Mesendoderm (in vitro differentiated cells): ENCODE measurements at regions not wholly inside any gene's neighbourhood (a gene's known extent, or its start where the extent isn't known, plus 50 kb on each side); places are given as distances from the start of the nearest gene placed in this dataset.

Source experiments
- DNase-seq: peaks from one replicate; pipeline ENCODE4 v3.0.0; 2013
- H2AK5ac ChIP-seq: 2 replicates; pipeline ENCODE4 v1.6.1; 2013; ENCODE audit warnings: low read length, inconsistent platforms
- H2BK120ac ChIP-seq: 2 replicates; pipeline ENCODE4 v1.6.1; 2013; ENCODE audit warnings: low read depth, mild to moderate bottlenecking, low read length, moderate library complexity, mixed read lengths
- H2BK15ac ChIP-seq: replicated peaks from 2 replicates; pipeline ENCODE4 v1.6.1; 2013; ENCODE audit warnings: low read depth, mild to moderate bottlenecking, moderate library complexity
- H2BK5ac ChIP-seq: 2 replicates; pipeline ENCODE4 v1.6.1; 2013; ENCODE audit warnings: low read length, inconsistent platforms
- H3K18ac ChIP-seq: 2 replicates; pipeline ENCODE4 v1.6.1; 2013; ENCODE audit warnings: mild to moderate bottlenecking, low read length, mixed read lengths
- H3K23ac ChIP-seq: one replicate; pipeline ENCODE4 v1.6.1; 2013; ENCODE audit warnings: low read length
- H3K27ac ChIP-seq: 2 replicates; pipeline ENCODE4 v1.5.1; 2013; ENCODE audit warnings: low read depth, mild to moderate bottlenecking, inconsistent platforms, low read length, moderate library complexity
- H3K27me3 ChIP-seq: 2 replicates; pipeline ENCODE4 v1.6.1; 2013; ENCODE audit warnings: low read length, control low read depth, mild to moderate bottlenecking, inconsistent platforms; ENCODE audit not compliant: insufficient read depth, poor library complexity
- H3K36me3 ChIP-seq: 2 replicates; pipeline ENCODE4 v1.6.1; 2013; ENCODE audit warnings: low read length, inconsistent platforms; ENCODE audit not compliant: control insufficient read depth, insufficient read depth
- H3K4ac ChIP-seq: one replicate; pipeline ENCODE4 v1.6.1; 2013; ENCODE audit warnings: low read depth, mild to moderate bottlenecking, low read length, moderate library complexity
- H3K4me1 ChIP-seq: 2 replicates; pipeline ENCODE4 v1.6.1; 2013; ENCODE audit warnings: low read depth, low read length, inconsistent platforms; ENCODE audit not compliant: control insufficient read depth
- H3K4me2 ChIP-seq: 2 replicates; pipeline ENCODE4 v1.6.1; 2013; ENCODE audit warnings: low read length
- H3K4me3 ChIP-seq: 2 replicates; pipeline ENCODE4 v1.5.1; 2013; ENCODE audit warnings: mild to moderate bottlenecking, low read length
- H3K56ac ChIP-seq: one replicate; pipeline ENCODE4 v1.6.1; 2013; ENCODE audit warnings: low read length
- H3K79me1 ChIP-seq: 2 replicates; pipeline ENCODE4 v1.6.1; 2013; ENCODE audit warnings: low read length, inconsistent platforms
- H3K79me2 ChIP-seq: 2 replicates; pipeline ENCODE4 v1.6.1; 2013; ENCODE audit warnings: mild to moderate bottlenecking, low read length; ENCODE audit not compliant: control insufficient read depth, insufficient read depth
- H3K9ac ChIP-seq: 2 replicates; pipeline ENCODE4 v1.6.1; 2013; ENCODE audit warnings: low read length, inconsistent platforms
- H4K5ac ChIP-seq: one replicate; pipeline ENCODE4 v1.6.1; 2013; ENCODE audit warnings: low read length
- H4K8ac ChIP-seq: one replicate; pipeline ENCODE4 v1.6.1; 2013; ENCODE audit warnings: low read depth, mild to moderate bottlenecking, control low read depth, low read length, moderate library complexity
- WGBS: extraction: QIAGEN DNeasy Blood & Tissue Kit; methylation state at CpG from one replicate; pipeline ENCODE4 v1.1.7; 2013; ENCODE audit warnings: low lambda C conversion rate, missing lambda C conversion rate; ENCODE audit not compliant: insufficient coverage; ENCODE audit errors: extremely low coverage; 5-methylcytosine and 5-hydroxymethylcytosine counted together

- Histone ChIP-seq H3K4me1 (peaks cover 3% of the 10 kb centered on the region), H2AK5ac (no peak overlapping the region), H3K56ac (no peak overlapping the region), H3K79me2 (no peaks in the 10 kb centered on the region), H4K5ac (no peak overlapping the region), H3K9ac (no peak overlapping the region), H3K23ac (no peak overlapping the region), H2BK5ac (no peak overlapping the region), H4K8ac (no peak overlapping the region), H3K4ac (no peak overlapping the region), H3K27ac (no peak overlapping the region), H3K36me3 (no peaks in the 10 kb centered on the region), H3K79me1 (no peaks in the 10 kb centered on the region), H3K27me3 (no peaks in the 10 kb centered on the region), H3K4me3 (no peak overlapping the region), H2BK15ac (no peak overlapping the region), H2BK120ac (no peak overlapping the region), H3K4me2 (no peak overlapping the region), H3K18ac (no peak overlapping the region)
- DNase-seq, result no peak
- WGBS, result no CpG with 5 or more reads among the region's 10 CpGs
Observed at GRCh38 chr1:234718496-234719453, 108.8 kb upstream of the IRF2BP2 start.

GRCh38 chr1:234716908-234717375 is 107.0 kb upstream of the IRF2BP2 start:
- no CpG with 5 or more reads among the region's 15 CpGs for WGBS
- no peak overlapping the region for H2BK120ac ChIP-seq
- H3K23ac ChIP-seq, result no peak overlapping the region
- no peak overlapping the region for H4K5ac ChIP-seq
- no peak overlapping the region for H3K27ac ChIP-seq
- no peak overlapping the region for H3K4me2 ChIP-seq
- no peak overlapping the region for H4K8ac ChIP-seq
- H3K4ac ChIP-seq, result no peak overlapping the region
- H3K27me3 ChIP-seq, result no peaks in the 10 kb centered on the region
- H2BK5ac ChIP-seq, result no peak overlapping the region
- H2AK5ac ChIP-seq, result no peak overlapping the region
- H3K4me3 ChIP-seq, result no peak overlapping the region
- H3K56ac ChIP-seq, result no peak overlapping the region
- H3K18ac ChIP-seq, result no peak overlapping the region
- no peak overlapping the region for H3K9ac ChIP-seq
- DNase-seq, result no peak
- H3K36me3 ChIP-seq, result no peaks in the 10 kb centered on the region
- H3K4me1 ChIP-seq, result no peaks in the 10 kb centered on the region
- H3K79me2 ChIP-seq, result no peaks in the 10 kb centered on the region
- H3K79me1 ChIP-seq, result no peaks in the 10 kb centered on the region
- H2BK15ac ChIP-seq, result no peak overlapping the region

- no peak overlapping the region for H4K8ac ChIP-seq
- no peaks in the 10 kb centered on the region for H3K27me3 ChIP-seq
- H3K4me3 ChIP-seq, result no peak overlapping the region
- no peak overlapping the region for H4K5ac ChIP-seq
- no peak overlapping the region for H3K18ac ChIP-seq
- no peak overlapping the region for H2AK5ac ChIP-seq
- DNase-seq, result no peak
- no peak overlapping the region for H3K4me2 ChIP-seq
- H2BK120ac ChIP-seq, result no peak overlapping the region
- no peak overlapping the region for H2BK15ac ChIP-seq
- H3K79me2 ChIP-seq, result no peaks in the 10 kb centered on the region
- no peak overlapping the region for H3K4ac ChIP-seq
- no peak overlapping the region for H2BK5ac ChIP-seq
- no peak overlapping the region for H3K56ac ChIP-seq
- no peaks in the 10 kb centered on the region for H3K4me1 ChIP-seq
- WGBS, result no CpG with 5 or more reads among the region's 10 CpGs
- no peak overlapping the region for H3K23ac ChIP-seq
- H3K79me1 ChIP-seq, result no peaks in the 10 kb centered on the region
- H3K9ac ChIP-seq, result no peak overlapping the region
- H3K27ac ChIP-seq, result no peak overlapping the region
- no peaks in the 10 kb centered on the region for H3K36me3 ChIP-seq
Observed at GRCh38 chr1:234715252-234716014, 105.5 kb upstream of the IRF2BP2 start.

- no peaks in the 10 kb centered on the region for H3K36me3 ChIP-seq
- DNase-seq, result no peak
- no peak overlapping the region for H2BK5ac ChIP-seq
- no peak overlapping the region for H2BK15ac ChIP-seq
- H2AK5ac ChIP-seq, result no peak overlapping the region
- H3K9ac ChIP-seq, result no peak overlapping the region
- no peaks in the 10 kb centered on the region for H3K79me1 ChIP-seq
- H3K18ac ChIP-seq, result no peak overlapping the region
- H3K4me3 ChIP-seq, result no peak overlapping the region
- no peaks in the 10 kb centered on the region for H3K79me2 ChIP-seq
- H3K56ac ChIP-seq, result no peak overlapping the region
- H3K27me3 ChIP-seq, result no peaks in the 10 kb centered on the region
- H2BK120ac ChIP-seq, result no peak overlapping the region
- H3K4me2 ChIP-seq, result no peak overlapping the region
- H4K5ac ChIP-seq, result no peak overlapping the region
- WGBS, result no CpG with 5 or more reads among the region's 5 CpGs
- no peak overlapping the region for H3K27ac ChIP-seq
- H3K4ac ChIP-seq, result no peak overlapping the region
- no peak overlapping the region for H4K8ac ChIP-seq
- no peak overlapping the region for H3K23ac ChIP-seq
- H3K4me1 ChIP-seq, result no peaks in the 10 kb centered on the region
Observed at GRCh38 chr1:234713859-234714258, 103.9 kb upstream of the IRF2BP2 start.

- Histone ChIP-seq H4K8ac (no peak overlapping the region), H3K23ac (peak overlapping the region; percentile 54), H3K79me1 (no peaks in the 10 kb centered on the region), H2BK5ac (no peak overlapping the region), H3K4me2 (no peak overlapping the region), H3K9ac (no peak overlapping the region), H4K5ac (no peak overlapping the region), H3K56ac (no peak overlapping the region), H3K4me3 (no peak overlapping the region), H3K4ac (no peak overlapping the region), H3K79me2 (no peaks in the 10 kb centered on the region), H3K27me3 (no peaks in the 10 kb centered on the region), H2AK5ac (no peak overlapping the region), H3K18ac (no peak overlapping the region), H3K36me3 (no peaks in the 10 kb centered on the region), H3K4me1 (no peaks in the 10 kb centered on the region), H2BK15ac (no peak overlapping the region), H2BK120ac (no peak overlapping the region), H3K27ac (no peak overlapping the region)
- no peak for DNase-seq
- WGBS, result no CpG with 5 or more reads among the region's 11 CpGs
Observed at GRCh38 chr1:234713440-234713839, 103.5 kb upstream of the IRF2BP2 start.
